ENCODE measurements at regions not wholly inside any gene's neighbourhood (a gene's known extent, or its start where the extent isn't known, plus 50 kb on each side); places are given as distances from the start of the nearest gene placed in this dataset.

DNA sequence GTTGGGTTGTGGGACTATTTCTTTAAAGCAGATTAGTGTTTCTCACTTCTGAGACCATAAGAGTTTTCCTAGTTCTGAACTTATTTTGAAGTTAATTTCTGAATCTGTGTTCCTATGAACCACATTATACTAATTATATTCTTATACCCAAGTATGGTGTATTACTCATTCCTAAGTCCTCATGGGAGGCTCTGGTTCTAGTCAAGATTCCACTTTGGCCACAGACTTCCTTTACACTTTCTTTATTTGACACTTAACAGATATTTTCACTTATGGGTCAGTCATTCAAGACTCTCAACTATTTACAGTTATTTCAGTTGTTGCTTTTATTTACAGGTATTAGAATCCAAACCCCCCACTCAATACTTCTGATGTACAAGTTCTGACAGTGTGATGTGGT, 937.2 kb upstream of the TYRP1 start:
- ChIA-PET POLR2A (ENCODE audit: low non-redundant PET) (no interaction called here), CTCF (no interaction called here)
- no peak for DNase-seq (ENCODE audit: low spot score)
- intact Hi-C loops (cut with micrococcal nuclease; ENCODE audit: unreplicated experiment): no loop called here
- Histone ChIP-seq H3K27me3 (replicated peaks; ENCODE audit: insufficient read depth, low read depth, low read length, poor library complexity) (no peaks in the 10 kb centered on the region), H3K36me3 (ENCODE audit: insufficient read depth, low read length, poor library complexity, severe bottlenecking) (no peaks in the 10 kb centered on the region), H3K4me3 (ENCODE audit: low read depth, low read length, poor library complexity, severe bottlenecking) (no peak overlapping the region), H3K27ac (ENCODE audit: low read depth, low read length, poor library complexity, severe bottlenecking) (no peak overlapping the region), H3K9me3 (ENCODE audit: low read depth, low read length, poor library complexity, severe bottlenecking) (no peaks in the 10 kb centered on the region), H3K4me1 (ENCODE audit: insufficient read depth, low read length, poor library complexity, severe bottlenecking) (no peaks in the 10 kb centered on the region)
- TF ChIP-seq CTCF (conservative IDR thresholded peaks at IDR 0.05; ENCODE audit: low read depth, low read length): no peak
- no TSS peak for BruUV-seq (replicated peaks)

- no TSS peak for BruUV-seq (replicated peaks)
- POLR2A ChIA-PET (ENCODE audit: low non-redundant PET): no interaction called here
Observed at GRCh38 chr9:11757408-11757807, 935.8 kb upstream of the TYRP1 start.

DNA sequence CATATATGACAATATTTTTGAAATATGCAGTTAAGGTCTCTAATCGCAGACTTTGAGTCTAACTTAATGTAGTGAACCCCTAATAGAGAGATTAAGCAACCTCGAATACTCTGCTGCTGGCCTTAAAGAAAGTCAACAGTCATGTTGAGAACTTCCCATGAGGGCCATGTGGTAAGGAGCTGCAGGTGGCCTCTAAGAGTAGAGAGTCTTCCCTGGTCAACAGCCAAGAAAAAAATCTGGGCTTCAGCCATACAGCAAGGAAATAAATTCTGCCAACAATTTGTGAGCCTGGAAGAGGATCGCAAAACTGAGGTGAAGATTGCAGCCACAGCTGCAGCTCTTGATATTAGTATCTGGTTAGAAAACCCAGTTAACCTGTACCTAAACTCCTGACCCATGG, 935.2 kb upstream of the TYRP1 start:
- intact Hi-C loops (cut with micrococcal nuclease; ENCODE audit: unreplicated experiment): no loop called here
- no peaks in the 10 kb centered on the region for H3K9me3 ChIP-seq (ENCODE audit: low read depth, low read length, poor library complexity, severe bottlenecking)
- BruUV-seq (replicated peaks): no TSS peak
- no peaks in the 10 kb centered on the region for H3K27me3 ChIP-seq (replicated peaks; ENCODE audit: insufficient read depth, low read depth, low read length, poor library complexity)
- TF ChIP-seq CTCF (conservative IDR thresholded peaks at IDR 0.05; ENCODE audit: low read depth, low read length) (no peak), EZH2 (IDR thresholded peaks at IDR 0.05; ENCODE audit: borderline replicate concordance, low read depth, low read length, poor library complexity, severe bottlenecking) (no peak)
- H3K36me3 ChIP-seq (ENCODE audit: insufficient read depth, low read length, poor library complexity, severe bottlenecking): no peaks in the 10 kb centered on the region
- no peaks in the 10 kb centered on the region for H3K4me1 ChIP-seq (ENCODE audit: insufficient read depth, low read length, poor library complexity, severe bottlenecking)
- CTCF ChIA-PET: no interaction called here
- POLR2A ChIA-PET (ENCODE audit: low non-redundant PET): no interaction called here
- no peak overlapping the region for H3K4me3 ChIP-seq (ENCODE audit: low read depth, low read length, poor library complexity, severe bottlenecking)
- no peak overlapping the region for H3K27ac ChIP-seq (ENCODE audit: low read depth, low read length, poor library complexity, severe bottlenecking)
- no peak for DNase-seq (ENCODE audit: low spot score)

More at GRCh38 chr9:11757408-11757807, 935.8 kb upstream of the TYRP1 start:
- intact Hi-C loops (cut with micrococcal nuclease; ENCODE audit: unreplicated experiment): no loop called here
- H3K9me3 ChIP-seq (ENCODE audit: low read depth, low read length, poor library complexity, severe bottlenecking): no peaks in the 10 kb centered on the region
- CTCF ChIA-PET: no interaction called here
- no peaks in the 10 kb centered on the region for H3K36me3 ChIP-seq (ENCODE audit: insufficient read depth, low read length, poor library complexity, severe bottlenecking)
- H3K27me3 ChIP-seq (replicated peaks; ENCODE audit: insufficient read depth, low read depth, low read length, poor library complexity): no peaks in the 10 kb centered on the region
- DNase-seq (ENCODE audit: low spot score): no peak
- TF ChIP-seq EZH2 (IDR thresholded peaks at IDR 0.05; ENCODE audit: borderline replicate concordance, low read depth, low read length, poor library complexity, severe bottlenecking): no peak
- no peak for TF ChIP-seq CTCF (conservative IDR thresholded peaks at IDR 0.05; ENCODE audit: low read depth, low read length)
- no peaks in the 10 kb centered on the region for H3K4me1 ChIP-seq (ENCODE audit: insufficient read depth, low read length, poor library complexity, severe bottlenecking)
- no peak overlapping the region for H3K4me3 ChIP-seq (ENCODE audit: low read depth, low read length, poor library complexity, severe bottlenecking)
- no peak overlapping the region for H3K27ac ChIP-seq (ENCODE audit: low read depth, low read length, poor library complexity, severe bottlenecking)
